ENCODE measurements at regions not wholly inside any gene's neighbourhood (a gene's known extent, or its start where the extent isn't known, plus 50 kb on each side); places are given as distances from the start of the nearest gene placed in this dataset.

DNA sequence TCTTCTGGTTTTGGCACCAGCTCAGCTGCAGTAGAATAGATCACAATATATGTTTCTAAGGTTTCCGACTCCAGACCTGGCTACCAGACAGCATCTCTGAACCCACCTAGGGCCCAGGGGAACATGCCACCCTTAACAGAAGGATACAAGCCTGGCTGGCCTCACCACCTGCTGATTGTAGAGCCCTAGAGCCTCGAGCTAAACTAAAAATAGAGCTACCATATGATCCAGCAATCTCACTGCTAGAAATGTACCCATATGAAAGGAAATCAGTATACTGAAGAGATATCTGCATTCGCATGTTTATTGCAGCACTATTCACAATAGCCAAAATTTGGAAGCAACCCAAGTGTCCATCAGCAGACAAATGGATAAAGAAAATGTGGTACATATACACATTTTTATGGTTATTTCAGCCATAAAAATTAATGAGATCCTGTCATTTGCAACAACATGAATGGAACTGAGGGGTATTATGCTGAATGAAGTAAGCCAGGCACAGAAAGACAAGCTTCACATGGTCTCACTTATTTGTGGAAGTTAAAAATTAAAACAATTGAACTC lies 242.4 kb upstream of the SLC39A10 start:
- no peak overlapping the region for H3K4me3 ChIP-seq (ENCODE audit: low read depth, low read length)

- H3K4me3 ChIP-seq (ENCODE audit: low read depth, low read length), result no peak overlapping the region
Measured at GRCh38 chr2:195413944-195414343, 243.1 kb upstream of the SLC39A10 start.

DNA sequence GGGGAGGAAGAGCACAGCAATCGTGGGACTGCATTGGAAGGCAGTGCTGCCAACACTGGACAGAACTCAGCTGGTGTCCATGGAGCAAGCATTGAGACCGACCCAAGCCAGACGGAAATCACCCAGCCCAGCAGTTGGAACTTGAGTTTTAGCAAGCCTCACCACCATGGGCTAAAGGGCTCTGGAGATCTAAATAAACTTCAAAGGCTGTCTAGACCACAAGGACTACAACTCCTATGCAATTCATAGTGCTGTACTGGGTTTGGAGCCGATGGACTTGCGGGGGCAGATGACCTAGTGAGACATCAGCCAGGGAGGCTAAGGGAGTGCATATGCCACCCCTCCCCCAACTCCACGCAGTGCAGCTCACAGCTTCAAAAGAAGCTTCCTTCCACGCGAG lies 243.6 kb upstream of the SLC39A10 start:
- no peak overlapping the region for H3K4me3 ChIP-seq (ENCODE audit: low read depth, low read length)

GRCh38 chr2:195411219-195411687 lies 245.8 kb upstream of the SLC39A10 start:
- no peak overlapping the region for H3K4me3 ChIP-seq (ENCODE audit: low read depth, low read length)

- no peak overlapping the region for H3K4me3 ChIP-seq (ENCODE audit: low read depth, low read length)
Measured at GRCh38 chr2:195410074-195410671, 246.9 kb upstream of the SLC39A10 start.

GRCh38 chr2:195408811-195409210 lies 248.2 kb upstream of the SLC39A10 start:
- no peak overlapping the region for H3K4me3 ChIP-seq (ENCODE audit: low read depth, low read length)

- no peak overlapping the region for H3K4me3 ChIP-seq (ENCODE audit: low read depth, low read length)
Measured at GRCh38 chr2:195408196-195408595, 248.8 kb upstream of the SLC39A10 start.

- no peak overlapping the region for H3K4me3 ChIP-seq (ENCODE audit: low read depth, low read length)
Measured at GRCh38 chr2:195407783-195408182, 249.2 kb upstream of the SLC39A10 start.

GRCh38 chr2:195406886-195407603 lies 250.0 kb upstream of the SLC39A10 start:
- no peak overlapping the region for H3K4me3 ChIP-seq (ENCODE audit: low read depth, low read length)

DNA sequence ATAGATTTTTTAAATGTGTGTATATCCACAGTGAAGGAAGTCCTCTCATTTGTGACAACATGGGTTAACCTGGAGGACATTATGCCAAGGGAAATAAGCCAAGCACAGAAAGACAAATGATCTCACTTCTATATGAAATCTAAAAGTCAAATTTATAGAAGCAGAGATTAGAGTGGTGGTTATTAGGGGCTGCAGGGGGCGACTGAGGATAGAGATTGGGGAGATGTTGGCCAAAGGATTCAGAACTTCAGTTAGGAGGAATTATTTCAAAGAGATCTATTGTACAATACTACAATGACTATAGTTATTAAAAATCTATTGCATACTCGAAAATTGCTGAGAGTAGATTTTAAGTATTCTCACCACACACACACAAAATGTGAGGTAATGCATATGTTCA lies 252.4 kb upstream of the SLC39A10 start:
- H3K4me3 ChIP-seq (ENCODE audit: low read depth, low read length), result no peak overlapping the region

DNA sequence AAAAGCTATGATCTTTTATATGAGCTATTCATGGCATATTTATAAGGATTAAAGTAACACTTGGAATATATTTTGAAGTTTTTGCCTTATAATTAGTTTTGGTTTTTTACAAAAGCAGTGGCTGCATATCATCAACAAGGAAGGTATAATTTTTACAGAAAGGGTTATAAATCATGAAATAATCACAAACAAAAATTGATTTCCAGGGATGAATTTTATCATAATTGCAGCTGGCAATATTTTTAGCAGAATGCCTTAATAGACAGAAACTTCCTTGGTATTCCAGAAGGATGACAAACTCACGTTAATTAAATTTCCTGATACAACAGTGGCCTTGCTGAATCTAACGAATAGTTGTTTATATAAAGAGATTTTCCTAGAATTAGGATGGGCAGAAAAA lies 260.5 kb upstream of the SLC39A10 start:
- H3K4me3 ChIP-seq (ENCODE audit: low read depth, low read length), result no peak overlapping the region

DNA sequence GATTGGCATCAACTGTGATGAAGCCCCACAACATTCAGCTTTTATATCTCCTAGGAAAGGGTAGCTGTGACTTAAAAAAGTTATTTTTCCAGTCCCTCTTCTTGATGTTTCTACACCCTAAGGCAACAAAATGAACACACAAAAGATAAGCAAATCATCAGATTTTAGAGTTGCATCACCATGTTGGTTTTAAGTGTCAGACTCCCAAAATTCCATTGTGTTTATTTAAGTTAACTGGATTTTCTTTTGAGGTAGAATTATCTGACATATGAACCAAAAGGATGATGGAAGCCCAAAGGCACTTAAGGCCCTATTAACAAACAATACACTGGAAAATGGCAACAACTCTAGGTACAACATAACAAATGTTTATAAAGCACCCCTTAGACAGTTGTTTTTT lies 261.7 kb upstream of the SLC39A10 start:
- H3K4me3 ChIP-seq (ENCODE audit: low read depth, low read length), result no peak overlapping the region

DNA sequence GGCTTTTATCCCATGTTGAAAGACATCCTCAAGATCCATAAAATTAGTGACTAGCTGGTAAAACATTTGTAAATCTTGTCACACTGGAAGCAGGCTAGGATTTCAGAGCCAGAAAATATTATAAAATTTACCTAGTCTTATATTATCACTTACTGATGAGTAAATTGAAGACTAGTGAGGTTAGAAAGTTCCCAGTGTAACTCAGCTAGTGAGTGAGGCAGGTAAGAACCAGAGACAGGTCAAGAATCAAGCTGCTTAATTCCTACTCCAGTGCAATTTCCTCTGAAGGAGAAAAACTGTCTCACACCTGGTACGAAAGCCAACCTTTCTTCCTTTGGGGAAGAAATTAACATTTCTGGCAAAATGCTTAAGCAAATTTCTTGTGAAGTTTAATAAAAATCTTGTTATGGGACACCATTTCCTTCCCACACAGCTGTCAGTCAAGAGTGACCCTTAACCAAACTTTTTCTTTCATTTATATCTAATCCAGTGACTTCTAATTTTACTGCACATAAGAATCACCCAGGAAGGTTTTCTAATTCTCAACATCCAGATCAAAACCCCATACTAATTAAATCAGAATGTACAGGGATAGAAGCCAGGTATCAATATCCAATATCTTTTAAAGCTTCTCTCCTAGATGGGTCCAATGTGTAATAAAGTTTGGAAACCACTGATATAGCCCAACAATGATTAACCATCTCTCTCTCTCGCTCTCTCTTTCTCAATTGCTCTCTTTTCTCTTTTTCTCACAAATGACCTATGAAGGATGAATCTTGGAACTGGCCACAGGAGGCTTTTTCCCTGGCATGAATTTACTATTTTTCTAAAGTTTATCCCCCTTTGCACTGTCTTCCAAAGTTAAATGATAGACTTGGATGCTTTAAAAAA lies 264.3 kb upstream of the SLC39A10 start:
- H3K4me3 ChIP-seq (ENCODE audit: low read depth, low read length), result no peak overlapping the region

GRCh38 chr2:195390686-195391321 lies 266.2 kb upstream of the SLC39A10 start:
- H3K4me3 ChIP-seq (ENCODE audit: low read depth, low read length), result no peak overlapping the region

DNA sequence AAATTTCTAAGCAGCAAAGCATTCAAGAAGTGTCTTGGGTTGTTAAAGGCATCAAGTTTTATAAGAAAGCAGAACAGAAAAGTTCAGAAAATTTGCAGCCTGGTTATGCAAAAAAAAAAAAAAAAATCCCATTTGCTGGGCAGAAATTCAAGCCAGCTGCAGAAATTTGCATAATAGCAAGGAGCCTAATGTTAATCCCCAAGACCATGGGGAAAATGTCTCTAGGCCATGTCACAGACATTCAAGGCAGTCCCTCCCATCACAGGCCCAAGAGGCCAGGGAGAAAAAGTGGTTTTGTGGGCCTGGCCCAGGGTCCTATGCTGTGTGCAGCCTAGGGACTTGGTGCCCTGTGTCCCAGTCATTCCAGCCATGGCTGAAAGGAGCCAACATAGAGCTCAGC lies 269.0 kb upstream of the SLC39A10 start:
- H3K4me3 ChIP-seq (ENCODE audit: low read depth, low read length), result no peak overlapping the region

DNA sequence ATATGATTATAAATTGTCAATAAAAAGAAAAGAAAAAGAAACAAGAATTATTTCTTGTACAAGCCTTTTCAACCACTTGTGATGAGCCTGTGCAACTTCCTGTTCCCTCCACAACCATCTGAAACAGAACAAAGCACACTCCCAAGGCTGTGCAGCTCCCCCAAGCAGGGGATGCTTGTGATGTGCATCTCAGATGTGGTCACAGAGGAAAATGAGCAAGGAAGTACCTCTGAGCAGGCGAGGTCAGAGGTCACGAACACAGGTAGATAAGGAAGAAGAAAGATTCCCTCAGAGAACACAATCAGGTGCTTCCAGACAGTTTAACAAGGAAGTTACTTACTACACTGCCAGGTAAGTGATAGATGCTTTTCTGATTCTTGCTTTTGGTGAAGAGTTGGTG lies 274.8 kb upstream of the SLC39A10 start:
- no peak overlapping the region for H3K4me3 ChIP-seq (ENCODE audit: low read depth, low read length)

DNA sequence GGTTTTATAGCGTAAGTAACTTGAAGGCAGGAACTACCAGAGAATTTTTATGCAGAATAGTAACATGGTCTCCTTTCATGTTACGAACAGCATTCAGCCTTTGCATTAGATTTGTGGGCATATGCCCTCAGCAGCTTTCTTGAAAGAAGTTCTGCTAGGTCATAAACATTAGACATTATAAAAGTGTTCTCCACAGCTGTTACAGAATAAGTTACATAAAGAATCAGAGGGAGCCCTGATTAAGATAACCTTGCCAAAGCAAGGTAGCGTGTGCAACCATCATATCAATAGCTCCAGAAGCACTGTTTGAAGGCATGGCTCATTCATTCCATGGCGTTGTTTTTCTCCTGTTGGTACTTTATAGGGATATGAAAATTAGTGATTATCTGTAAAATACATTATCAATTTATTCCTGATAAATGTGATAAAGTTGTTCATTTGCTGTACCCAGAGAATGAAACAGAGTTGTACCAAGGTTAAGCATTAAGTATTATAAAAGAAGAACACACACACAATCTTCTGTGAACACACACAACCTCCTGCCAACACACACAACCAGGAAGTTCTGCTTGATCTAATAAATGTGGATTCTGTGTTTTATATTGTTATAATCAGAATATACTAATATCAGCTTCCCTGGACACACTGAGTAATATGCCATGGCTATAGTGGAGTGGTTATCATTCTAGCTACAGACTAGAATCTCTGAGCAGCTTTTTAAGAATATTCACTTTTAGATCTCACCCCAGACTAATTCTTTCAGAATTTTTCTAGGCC lies 286.7 kb upstream of the SLC39A10 start:
- H3K4me3 ChIP-seq (ENCODE audit: low read depth, low read length), result no peak overlapping the region

DNA sequence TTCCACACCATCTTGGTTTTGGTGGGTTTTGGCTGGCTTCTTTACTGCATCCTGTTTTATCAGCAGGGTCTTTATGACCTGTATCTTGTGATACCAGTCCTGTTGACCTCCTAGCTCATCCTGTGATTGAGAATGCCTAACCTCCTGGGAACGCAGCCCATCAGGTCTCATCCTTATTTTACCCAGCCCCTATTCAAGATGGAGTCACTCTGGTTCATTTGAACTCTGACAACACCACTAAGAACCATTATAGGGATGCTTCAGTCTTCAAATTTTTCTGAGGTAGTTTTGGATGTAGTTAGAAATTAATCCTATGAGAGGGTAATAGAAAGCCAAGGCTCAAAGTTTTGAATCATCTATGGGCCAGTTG lies 287.8 kb upstream of the SLC39A10 start:
- no peak overlapping the region for H3K4me3 ChIP-seq (ENCODE audit: low read depth, low read length)

GRCh38 chr2:195368249-195369217 lies 288.5 kb upstream of the SLC39A10 start:
- no peak overlapping the region for H3K4me3 ChIP-seq (ENCODE audit: low read depth, low read length)
